ENCODE measurements at regions not wholly inside any gene's neighbourhood (a gene's known extent, or its start where the extent isn't known, plus 50 kb on each side); places are given as distances from the start of the nearest gene placed in this dataset.

DNA sequence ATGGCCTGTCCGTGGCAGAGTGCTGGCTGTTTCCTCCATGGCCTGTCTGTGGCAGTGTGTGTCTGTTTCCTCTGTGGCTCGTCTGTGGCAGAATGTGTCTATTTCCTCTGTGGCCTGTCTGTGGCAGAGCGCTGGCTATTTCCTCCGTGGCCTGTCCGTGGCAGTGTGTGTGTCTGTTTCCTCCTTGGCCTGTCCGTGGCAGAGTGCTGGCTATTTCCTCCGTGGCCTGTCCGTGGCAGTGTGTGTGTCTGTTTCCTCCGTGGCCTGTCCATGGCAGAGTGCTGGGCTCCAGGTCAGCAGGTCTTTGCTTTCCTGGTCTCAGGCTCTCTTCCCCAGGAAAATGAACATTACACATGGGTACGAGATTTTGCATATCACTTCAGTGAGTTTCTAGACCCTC is 138.4 kb upstream of the IPO9 start:
- Histone ChIP-seq H3K9ac (ENCODE audit: low read length) (no peak overlapping the region), H3K4me3 (ENCODE audit: low read length) (no peak overlapping the region), H3K4me1 (ENCODE audit: low read length) (peaks cover 28% of the 10 kb centered on the region), H3K27ac (ENCODE audit: low read length) (no peak overlapping the region), H3K36me3 (replicated peaks; ENCODE audit: low read depth, low read length) (no peaks in the 10 kb centered on the region), H4K20me1 (ENCODE audit: insufficient read depth, low read length) (no peaks in the 10 kb centered on the region), H3K27me3 (ENCODE audit: low read depth, low read length) (peaks cover 6% of the 10 kb centered on the region; the same call in 1 of the 2 replicates), H2AFZ (ENCODE audit: low read depth, low read length) (no peak overlapping the region), H3K9me3 (ENCODE audit: insufficient read depth, low read length) (no peaks in the 10 kb centered on the region), H3K79me2 (ENCODE audit: low read length) (no peaks in the 10 kb centered on the region), H3K4me2 (ENCODE audit: low read length) (no peak overlapping the region)
- TF ChIP-seq CTCF (IDR thresholded peaks at IDR 0.05; ENCODE audit: low read depth, low read length) (no peak), EZH2phosphoT487 (IDR thresholded peaks at IDR 0.05; ENCODE audit: low read depth) (no peak)

GRCh38 chr1:201691716-201692554 is 137.0 kb upstream of the IPO9 start:
- H3K36me3 ChIP-seq (replicated peaks; ENCODE audit: low read depth, low read length) = no peaks in the 10 kb centered on the region
- no peaks in the 10 kb centered on the region for H3K79me2 ChIP-seq (ENCODE audit: low read length)

GRCh38 chr1:201692555-201693394 is 136.2 kb upstream of the IPO9 start:
- Histone ChIP-seq H3K27ac (ENCODE audit: low read length) (no peak overlapping the region), H3K36me3 (replicated peaks; ENCODE audit: low read depth, low read length) (no peaks in the 10 kb centered on the region), H3K27me3 (ENCODE audit: low read depth, low read length) (peaks cover 6% of the 10 kb centered on the region; the same call in 1 of the 2 replicates), H3K9me3 (ENCODE audit: insufficient read depth, low read length) (no peaks in the 10 kb centered on the region), H2AFZ (ENCODE audit: low read depth, low read length) (no peak overlapping the region), H3K9ac (ENCODE audit: low read length) (no peak overlapping the region), H4K20me1 (ENCODE audit: insufficient read depth, low read length) (no peaks in the 10 kb centered on the region), H3K4me1 (ENCODE audit: low read length) (peaks cover 5% of the 10 kb centered on the region), H3K4me2 (ENCODE audit: low read length) (no peak overlapping the region), H3K4me3 (ENCODE audit: low read length) (no peak overlapping the region), H3K79me2 (ENCODE audit: low read length) (no peaks in the 10 kb centered on the region)
- no peak for TF ChIP-seq CTCF (IDR thresholded peaks at IDR 0.05; ENCODE audit: low read depth, low read length)
- TF ChIP-seq EZH2phosphoT487 (IDR thresholded peaks at IDR 0.05; ENCODE audit: low read depth) = no peak

More at GRCh38 chr1:201691716-201692554, 137.0 kb upstream of the IPO9 start:
- H3K4me3 ChIP-seq (ENCODE audit: low read length) = no peak overlapping the region
- H3K27me3 ChIP-seq (ENCODE audit: low read depth, low read length) = peaks cover 6% of the 10 kb centered on the region; the same call in 1 of the 2 replicates
- H3K9me3 ChIP-seq (ENCODE audit: insufficient read depth, low read length) = no peaks in the 10 kb centered on the region
- TF ChIP-seq CTCF (IDR thresholded peaks at IDR 0.05; ENCODE audit: low read depth, low read length) (no peak), EZH2phosphoT487 (IDR thresholded peaks at IDR 0.05; ENCODE audit: low read depth) (no peak)
- no peak overlapping the region for H3K27ac ChIP-seq (ENCODE audit: low read length)
- H2AFZ ChIP-seq (ENCODE audit: low read depth, low read length) = no peak overlapping the region
- no peak overlapping the region for H3K4me2 ChIP-seq (ENCODE audit: low read length)
- H3K4me1 ChIP-seq (ENCODE audit: low read length) = peaks cover 14% of the 10 kb centered on the region
- H4K20me1 ChIP-seq (ENCODE audit: insufficient read depth, low read length) = no peaks in the 10 kb centered on the region
- no peak overlapping the region for H3K9ac ChIP-seq (ENCODE audit: low read length)

All from OCI-LY3 (cell line).